NOMO-1 (cell line): ENCODE measurements at regions not wholly inside any gene's neighbourhood (a gene's known extent, or its start where the extent isn't known, plus 50 kb on each side); places are given as distances from the start of the nearest gene placed in this dataset.
"Not testable (repeated sequence)": the region's sequence is repeated elsewhere in the genome, so short reads cannot be mapped to it uniquely, and the experiment has no call there.

Experiments used
- DNase-seq, 2 experiments: peaks; one replicate each; lab custom pipeline; 2025; ENCODE audit not compliant: unreplicated experiment in 2 of 2; lab: John Stamatoyannopoulos, UW

DNA sequence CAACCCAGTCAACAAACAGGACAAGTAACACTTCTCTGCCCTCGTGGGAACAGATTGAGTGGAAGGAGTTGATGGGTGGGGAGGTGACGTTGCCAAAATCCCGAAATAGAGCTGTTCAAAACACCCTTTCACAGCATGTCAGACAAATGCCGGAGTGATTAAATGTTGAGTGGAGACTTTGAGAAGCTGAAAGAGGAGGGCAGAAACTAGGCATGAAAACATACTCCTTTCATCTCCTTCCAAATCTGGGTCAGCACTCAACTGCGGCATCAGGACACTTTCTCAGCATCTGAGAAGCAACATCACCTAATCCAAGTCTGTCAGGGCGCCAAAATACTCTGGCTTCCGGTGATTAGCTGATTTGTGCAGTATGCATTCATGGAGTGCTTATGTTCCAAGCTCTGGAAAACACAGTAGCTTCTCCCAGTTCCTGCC is 51.5 kb upstream of the MRI1 start:
- DNase-seq, result no peak

DNA sequence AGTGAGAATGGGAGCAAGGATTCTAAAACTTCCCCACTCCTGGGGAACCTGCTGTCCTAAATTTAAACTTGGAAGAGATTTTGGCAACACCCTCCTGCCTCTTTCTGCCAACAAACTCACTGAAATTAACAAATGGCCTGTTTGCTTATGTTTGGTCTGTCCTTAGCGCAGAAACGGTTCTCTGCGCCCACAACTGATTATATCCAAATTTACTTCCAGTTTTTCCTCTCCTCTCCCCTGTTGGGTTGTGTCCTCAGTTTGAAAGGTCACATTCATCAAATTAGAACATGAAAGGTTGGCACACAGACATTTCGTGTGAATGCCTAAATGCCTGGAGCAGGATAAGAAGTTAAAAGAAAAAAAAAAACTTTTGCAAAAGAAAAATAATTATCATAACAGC is 56.4 kb upstream of the MRI1 start:
- DNase-seq, result no peak

DNA sequence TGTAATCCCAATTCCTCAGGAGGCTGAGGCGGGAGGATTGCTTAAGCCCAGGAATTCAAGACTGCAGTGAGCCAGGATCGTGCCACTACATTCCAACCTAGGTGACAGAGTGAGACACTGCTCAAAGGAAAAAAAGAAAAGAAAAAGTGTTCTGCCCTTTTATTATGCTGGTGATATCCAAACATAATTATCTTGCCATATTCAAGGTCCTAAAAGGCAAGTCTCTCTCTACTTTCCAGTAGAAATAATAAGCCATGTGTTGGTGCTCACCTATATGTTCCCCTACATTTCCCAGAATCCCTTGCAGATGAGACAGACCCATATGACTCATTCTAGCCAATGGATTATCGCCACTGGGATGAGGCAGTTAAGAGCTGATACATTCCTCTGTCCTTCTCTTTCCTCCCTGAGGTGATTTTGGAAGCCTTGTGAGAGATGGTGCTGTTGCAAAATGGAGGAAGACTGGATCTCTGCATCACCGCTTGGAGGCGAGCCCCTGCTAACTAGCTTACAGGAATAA is 58.3 kb upstream of the MRI1 start:
- DNase-seq, result no peak

DNA sequence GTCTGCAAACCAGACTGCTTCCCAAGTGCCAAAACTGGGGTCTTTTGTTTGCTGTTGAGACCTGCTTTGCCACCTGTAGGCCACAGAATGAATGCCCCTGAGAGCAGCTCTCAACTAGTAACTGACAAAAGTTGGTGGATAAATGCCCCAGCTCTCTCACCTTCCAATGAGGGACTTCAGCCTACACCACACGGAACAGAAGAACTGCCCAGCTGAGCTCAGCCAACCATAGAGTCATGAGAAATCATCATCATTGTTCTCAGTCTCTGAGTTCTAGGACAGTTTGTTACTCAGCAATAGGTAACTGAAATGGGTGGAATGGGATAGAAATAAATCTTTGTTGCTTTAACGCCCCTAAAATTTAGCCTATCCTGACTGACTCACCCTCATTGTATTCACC is 59.1 kb upstream of the MRI1 start:
- DNase-seq, result no peak

DNA sequence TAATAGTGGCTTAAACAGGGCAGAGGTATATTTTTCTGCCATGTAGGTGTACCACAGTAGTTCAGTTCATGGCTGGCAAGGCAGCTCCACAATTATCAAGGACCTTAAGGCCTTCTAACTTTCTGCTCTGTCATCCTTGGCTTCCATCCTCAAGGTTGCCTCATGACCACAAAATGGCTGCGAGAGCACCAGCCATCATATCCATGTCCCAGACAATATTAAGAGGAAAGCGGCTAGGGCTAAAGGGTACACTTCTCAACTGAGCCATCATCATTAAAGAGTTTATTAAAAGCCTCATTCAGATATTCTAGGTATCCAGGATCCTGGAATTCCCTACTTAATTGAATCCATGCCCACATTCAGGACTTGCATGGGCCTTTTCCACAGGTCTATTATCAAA is 62.7 kb upstream of the MRI1 start:
- no peak for DNase-seq

DNA sequence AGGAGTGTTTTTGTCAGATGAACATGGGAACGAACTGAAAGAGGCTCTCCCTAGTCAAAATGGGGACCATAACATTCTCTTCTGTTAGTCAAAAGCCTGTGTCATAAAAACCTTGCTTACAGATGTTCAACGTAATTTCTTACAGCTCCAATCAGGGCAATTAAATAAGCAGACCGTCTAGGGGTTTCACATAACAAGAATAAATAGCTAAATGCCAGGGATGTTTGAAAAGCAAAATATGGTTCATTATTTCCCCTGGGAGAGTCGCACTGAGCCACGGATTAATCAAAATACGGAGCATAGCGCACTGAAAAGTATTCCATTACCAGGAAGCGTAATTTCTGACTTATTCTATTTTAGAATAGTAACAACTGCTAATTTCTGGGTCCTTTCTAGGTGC is 63.7 kb upstream of the MRI1 start:
- DNase-seq, result no peak

DNA sequence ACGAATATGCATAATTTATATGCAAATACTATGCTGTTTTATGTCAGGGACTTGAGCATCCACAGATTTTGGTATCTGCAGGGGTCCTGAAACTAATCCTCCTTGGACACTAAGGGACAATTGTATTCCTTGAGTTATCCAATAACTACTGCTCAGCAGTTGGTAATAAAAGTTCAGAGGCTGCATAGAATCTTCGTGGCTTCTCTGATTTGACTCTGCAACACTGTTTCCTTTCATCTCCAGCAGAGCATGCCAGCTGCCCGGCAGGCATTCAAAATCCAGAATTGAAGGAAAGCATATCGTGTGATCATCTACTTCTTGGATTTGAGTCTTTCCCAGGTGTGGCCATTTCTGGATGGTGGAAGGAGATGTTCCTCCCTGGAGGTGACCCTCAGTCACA is 64.5 kb upstream of the MRI1 start:
- DNase-seq, result no peak

DNA sequence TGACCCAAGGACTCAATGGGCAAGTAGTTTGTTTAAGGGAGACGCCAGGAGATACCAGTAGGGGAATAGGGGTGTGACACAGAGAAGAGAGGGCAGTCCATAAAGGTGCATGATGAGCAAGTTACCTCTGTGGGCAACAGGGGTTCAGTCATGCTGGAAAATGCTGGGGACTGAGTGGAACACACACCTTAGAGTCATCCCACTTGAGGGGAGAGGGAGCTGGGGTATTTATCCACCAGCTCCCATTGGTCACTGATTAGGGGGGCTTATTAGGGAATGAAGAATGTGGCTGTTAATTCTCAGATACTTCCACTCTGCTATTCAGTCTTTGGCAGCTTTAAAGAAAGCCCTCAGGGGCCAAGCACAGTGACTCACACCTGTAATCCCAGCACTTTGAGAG is 67.5 kb upstream of the MRI1 start:
- DNase-seq, result no peak

DNA sequence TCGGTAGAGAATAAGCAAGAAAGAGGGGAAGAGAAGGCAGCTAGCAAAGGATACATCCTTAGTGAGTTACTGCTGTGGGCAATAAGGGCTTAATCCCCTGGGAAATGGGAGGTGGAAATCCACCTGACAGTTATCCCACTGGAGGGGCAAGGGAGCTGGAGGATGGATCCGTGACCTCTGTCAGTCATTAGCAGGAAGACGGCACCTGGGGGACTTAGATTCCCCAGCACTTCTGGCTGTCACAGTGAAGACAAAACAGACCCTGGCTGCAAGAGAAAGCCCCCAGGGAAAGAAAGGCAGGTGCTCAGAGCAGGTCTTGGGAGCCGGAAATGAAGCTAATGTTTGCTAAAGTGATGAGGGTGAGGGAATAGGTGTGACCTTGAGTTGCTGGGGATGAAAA is 70.4 kb upstream of the MRI1 start:
- DNase-seq, result no peak

DNA sequence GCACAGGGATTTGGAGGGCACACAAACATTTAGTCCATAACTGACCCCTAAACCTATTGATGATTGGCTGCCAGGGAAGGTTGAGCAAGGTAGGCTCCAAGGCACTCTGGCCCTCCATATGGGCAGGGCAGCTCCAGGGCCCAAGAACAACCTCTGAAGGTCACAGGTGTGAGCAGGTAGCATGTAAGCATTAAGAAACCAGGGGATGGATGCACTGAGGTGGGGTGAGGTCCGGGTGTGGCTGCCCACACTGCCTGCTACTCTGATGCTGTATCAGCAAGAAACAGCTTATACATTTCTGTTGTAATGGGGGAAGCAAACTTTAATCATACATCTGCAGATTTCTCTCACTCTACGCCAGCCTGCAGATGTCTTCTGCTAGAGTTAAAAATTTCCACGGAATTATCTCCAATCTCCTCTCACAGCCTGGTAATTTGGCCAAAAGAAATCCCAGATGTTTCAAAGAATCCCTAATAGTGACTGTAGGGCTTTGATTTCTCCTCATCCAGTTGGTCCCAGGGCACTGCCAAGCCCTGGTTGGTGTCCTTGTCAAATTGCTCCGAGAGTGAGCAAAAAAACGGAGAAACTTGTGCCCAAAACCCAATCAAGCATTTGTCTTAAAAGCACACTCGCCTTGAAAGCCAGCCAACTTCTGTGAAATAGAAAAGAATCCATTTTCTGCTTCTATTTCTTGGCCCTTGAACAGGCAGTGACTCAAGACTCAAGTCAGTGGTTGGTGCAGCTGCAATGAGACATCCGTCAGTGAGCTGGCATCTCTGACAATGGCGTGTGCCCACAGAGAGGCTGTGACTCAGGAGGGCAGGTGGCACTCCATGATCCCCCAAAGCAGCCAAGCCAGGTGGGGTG is 72.5 kb upstream of the MRI1 start:
- DNase-seq, result no peak

DNA sequence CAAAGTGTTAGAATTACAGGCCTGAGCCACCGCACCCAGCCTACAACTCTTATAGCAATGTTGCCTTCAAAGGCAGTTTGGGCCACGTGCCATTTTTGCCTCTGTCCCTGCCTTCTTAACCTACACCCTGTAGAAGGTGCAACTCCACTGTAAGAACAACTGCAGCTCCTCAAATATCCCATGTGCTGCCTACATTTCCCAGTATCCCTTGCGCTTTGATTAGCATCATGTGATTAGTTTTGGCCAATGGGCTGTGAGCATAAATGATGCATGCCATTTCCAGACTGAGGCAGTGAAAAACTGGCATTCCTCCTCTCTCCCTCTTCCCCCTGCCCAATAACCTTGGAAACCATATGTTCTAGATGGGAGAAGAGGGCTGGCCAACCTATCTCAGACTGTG is 75.2 kb upstream of the MRI1 start:
- DNase-seq, result no peak

DNA sequence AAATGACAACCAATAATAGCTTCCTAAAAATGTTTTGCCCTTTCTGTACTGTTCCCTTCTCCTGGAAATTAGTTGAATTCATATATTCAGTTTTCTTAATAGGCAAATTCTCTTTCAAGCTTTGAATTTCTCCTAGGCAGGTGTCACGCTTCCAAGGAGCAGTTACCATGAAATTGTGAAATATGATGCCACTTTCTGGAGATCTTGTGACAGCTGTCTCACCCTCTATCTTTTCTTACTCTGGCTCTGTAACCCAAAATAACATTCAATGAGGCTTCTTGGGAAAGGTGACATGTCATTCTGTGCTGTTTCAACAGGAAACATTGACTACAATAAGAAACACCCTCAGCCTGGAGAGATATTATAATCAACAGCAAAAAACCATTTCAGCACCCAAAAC is 80.3 kb upstream of the MRI1 start:
- no peak for DNase-seq

DNA sequence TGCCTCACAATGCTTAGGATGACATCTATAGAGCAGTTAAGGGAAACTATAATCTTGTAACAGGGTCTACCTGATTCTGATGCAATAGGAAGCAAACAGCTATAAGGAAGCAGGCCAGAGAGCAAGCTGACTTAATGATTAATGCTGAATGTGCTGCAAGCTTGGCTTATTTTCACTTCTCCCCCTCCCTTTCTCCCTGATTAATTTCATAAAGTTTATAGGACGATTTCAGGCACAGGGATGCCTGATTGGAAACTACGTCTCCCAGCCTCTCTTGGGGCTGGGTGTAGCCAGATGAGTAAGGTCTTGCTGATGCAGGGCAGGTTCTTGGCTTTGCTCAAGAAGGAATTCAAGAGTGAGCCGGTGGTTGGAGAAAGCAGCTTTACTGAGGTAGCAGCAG is 82.8 kb upstream of the MRI1 start:
- no peak for DNase-seq

DNA sequence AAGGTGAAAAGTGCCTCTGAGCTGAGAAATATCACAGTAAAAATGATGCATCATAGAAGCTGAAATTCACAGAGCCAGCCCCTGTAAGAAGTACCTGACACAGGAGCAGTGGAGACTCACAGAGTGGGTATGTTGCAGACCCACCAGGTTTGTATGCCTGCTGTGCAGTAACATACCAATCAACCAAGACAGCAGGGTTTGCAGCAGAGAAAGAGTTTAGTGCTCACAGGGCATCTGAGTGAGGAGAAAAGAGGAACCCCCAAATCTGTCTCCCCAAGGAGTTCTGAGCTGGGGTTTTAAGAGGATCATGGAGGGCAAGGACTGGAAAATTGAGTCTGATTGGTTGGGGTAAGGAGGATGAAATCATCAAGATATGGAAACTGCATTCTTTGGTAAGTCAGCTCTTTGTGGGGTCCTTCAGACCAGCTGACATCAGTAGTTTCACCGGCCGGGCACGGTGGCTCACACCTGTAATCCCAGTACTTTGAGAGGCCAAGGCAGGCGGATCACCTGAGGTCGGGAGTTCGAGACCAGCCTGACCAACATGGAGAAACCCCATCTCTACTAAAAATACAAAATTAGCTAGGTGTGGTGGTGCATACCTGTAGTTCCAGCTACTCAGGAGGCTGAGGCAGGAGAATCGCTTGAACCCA is 83.5 kb upstream of the MRI1 start:
- DNase-seq, result not testable (repeated sequence)

DNA sequence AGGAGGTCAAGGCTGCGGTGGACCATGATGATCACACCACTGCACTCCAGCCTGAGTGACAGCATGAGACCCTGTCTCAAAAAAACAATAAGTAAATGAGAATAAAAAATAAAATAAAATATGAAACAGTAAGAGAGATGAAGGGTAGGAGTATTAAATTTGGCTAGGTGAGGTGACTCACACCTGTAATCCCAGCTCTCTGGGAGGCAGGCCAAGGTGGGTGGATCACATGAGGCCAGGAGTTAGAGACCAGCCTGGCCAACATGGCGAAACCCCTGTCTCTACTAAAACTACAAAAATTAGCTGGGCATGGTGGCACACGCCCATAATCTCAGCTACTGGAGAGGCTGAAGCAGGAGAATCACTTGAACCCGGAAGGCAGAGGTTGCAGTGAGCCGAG is 87.4 kb upstream of the MRI1 start:
- DNase-seq, result not testable (repeated sequence)

DNA sequence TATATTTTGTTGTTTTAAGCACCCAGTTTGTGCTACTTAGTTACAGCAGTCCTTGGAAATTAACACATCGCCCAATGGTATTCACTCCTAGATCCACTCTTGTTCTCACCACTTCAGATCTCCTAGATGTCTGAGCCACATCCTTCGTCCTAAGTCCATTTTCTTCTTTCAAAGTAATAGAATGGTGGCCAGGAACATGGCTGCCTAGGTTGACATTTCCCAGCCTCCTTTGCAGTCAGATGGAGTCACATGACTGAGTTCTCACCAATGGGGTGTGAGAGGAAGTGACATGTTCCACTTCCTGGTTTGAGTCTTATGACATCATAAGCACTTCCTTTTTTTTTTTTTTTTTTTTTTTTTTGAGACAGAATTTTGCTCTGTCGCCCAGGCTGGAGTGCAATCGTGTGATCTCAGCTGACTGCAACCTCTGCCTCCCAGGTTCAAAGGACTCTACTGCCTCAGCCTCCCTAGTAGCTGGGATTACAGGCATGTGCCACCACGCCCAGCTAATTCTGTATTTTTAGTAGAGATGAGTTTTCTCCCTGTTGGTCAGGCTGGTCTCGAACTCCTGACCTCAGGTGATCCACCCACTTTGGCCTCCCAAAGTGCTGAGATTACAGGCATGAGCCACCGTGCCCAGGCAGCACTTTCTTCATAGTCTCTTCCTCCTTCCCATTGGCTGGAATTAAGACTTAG is 91.7 kb upstream of the MRI1 start:
- DNase-seq, result not testable (repeated sequence)

DNA sequence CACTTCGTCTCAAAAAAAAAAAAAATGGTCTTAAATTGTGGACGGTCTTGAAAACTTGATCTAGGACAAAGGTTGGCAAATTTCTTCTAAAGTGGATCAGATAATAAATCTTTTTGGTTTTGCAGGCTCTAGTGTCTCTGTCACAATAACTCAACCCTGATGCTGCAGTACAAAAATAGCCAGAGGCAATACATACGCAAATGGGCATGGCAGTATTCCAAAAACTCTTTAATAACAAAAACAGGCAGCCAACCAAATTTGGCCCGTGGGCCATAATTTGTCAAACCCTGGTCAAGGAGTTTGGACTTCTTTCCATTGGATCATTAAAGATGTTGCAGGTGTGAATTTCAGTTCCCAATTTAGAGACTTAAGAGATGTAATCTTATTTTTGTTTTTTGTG is 93.5 kb upstream of the MRI1 start:
- DNase-seq, result no peak

DNA sequence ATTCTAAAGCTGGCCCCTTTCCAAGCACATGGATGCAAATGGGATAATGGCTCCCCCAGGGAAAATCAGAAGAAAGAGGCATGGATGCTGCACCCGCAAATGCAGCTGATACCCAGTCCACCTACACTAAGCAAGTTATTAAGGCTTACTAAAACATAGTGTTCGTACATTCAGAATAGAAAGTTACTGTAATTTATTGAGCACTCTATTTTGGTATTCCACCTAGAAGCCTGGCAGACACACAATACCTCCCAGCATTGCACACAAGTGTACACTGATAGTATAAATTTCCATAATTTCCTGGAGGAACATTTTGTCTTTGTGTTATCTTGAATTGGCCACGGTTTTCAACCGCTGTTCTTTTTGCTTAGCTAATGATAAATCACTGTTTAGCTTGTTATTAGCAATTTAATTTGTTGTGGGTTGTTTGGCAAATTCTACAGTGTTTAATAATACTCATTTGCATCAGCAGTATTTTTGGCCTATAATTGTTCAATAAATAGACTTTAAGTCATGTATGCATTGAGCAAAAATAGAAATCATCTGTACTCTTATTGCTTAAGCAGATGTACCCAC is 94.5 kb upstream of the MRI1 start:
- no peak for DNase-seq

DNA sequence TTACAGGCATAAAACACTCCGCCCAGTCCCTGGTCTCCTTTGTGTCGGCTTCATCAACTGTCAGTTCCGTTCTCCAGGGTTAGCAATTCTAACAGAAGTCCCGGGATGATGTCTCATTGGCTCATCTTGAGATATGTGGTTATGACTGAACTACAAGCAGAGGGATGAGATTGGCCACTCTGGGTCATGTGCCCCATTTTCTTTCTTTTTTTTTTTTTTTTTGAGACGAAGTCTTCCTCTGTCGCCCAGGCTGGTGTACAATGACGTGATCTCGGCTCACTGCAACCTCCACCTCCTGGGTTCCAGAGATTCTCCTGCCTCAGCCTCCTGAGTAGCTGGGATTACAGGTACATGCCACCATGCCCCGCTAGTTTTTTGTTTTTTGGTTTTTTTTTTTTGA is 95.4 kb upstream of the MRI1 start:
- no peak for DNase-seq

DNA sequence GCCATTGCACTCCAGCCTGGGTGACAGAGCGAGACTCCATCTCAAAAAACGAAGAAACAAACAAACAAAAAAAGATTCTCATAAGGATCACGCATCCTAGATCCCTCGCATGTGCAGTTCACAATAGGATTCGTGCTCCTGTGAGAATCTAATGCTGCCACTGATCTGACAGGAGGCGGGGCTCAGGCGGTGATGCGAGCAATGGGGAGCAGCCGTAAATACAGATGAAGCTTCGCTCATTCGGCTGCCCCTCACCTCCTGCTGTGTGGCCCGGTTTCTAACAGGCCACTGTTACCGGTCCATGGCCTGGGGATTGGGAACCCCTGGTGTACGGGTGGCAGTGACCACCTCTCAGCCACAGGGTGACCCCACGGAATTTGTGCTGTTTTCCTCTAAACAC is 98.2 kb upstream of the MRI1 start:
- DNase-seq, result no peak
